ENCODE measurements at regions not wholly inside any gene's neighbourhood (a gene's known extent, or its start where the extent isn't known, plus 50 kb on each side); places are given as distances from the start of the nearest gene placed in this dataset.

- no peaks in the 10 kb centered on the region for H3K4me1 ChIP-seq (ENCODE audit: control insufficient read depth in 1 of 2, insufficient read depth in 2 of 2, low read length in 2 of 2)
- H3K27ac ChIP-seq (ENCODE audit: low read depth in 1 of 2, low read length in 2 of 2) = no peak overlapping the region
- H3K27me3 ChIP-seq (ENCODE audit: control insufficient read depth in 1 of 2, insufficient read depth in 2 of 2, low read length in 1 of 2) = no peaks in the 10 kb centered on the region
- ATAC-seq (ENCODE audit: low FRiP score) (no peak), DNase-seq (no peak)
- H3K4me3 ChIP-seq (ENCODE audit: low read length in 2 of 2) = no peak overlapping the region
- no peaks in the 10 kb centered on the region for H3K36me3 ChIP-seq (ENCODE audit: control insufficient read depth in 1 of 2, insufficient read depth in 2 of 2, low read length in 1 of 2)
- intact Hi-C loops (cut with DNase I) = no loop called here
- H3K9me3 ChIP-seq (ENCODE audit: control insufficient read depth, low read length) = no peaks in the 10 kb centered on the region
- 69 to 77% methylated on average over 5 of the region's 5 CpGs for WGBS, 2 donors
Measured at GRCh38 chr4:124044867-124045266, 648.3 kb downstream of the SPRY1 start.

GRCh38 chr4:124046190-124046589 is 649.6 kb downstream of the SPRY1 start:
- Histone ChIP-seq H3K36me3 (ENCODE audit: control insufficient read depth in 1 of 2, insufficient read depth in 2 of 2, low read length in 1 of 2) (no peaks in the 10 kb centered on the region), H3K27me3 (ENCODE audit: control insufficient read depth in 1 of 2, insufficient read depth in 2 of 2, low read length in 1 of 2) (no peaks in the 10 kb centered on the region), H3K4me3 (ENCODE audit: low read length in 2 of 2) (no peak overlapping the region), H3K9me3 (ENCODE audit: control insufficient read depth, low read length) (no peaks in the 10 kb centered on the region), H3K27ac (ENCODE audit: low read depth in 1 of 2, low read length in 2 of 2) (no peak overlapping the region), H3K4me1 (ENCODE audit: control insufficient read depth in 1 of 2, insufficient read depth in 2 of 2, low read length in 2 of 2) (no peaks in the 10 kb centered on the region)
- 95% methylated on average over 2 of the region's 2 CpGs for WGBS, 2 donors
- DNase-seq = no peak
- no peak for ATAC-seq (ENCODE audit: low FRiP score)
- intact Hi-C loops (cut with DNase I) = no loop called here

GRCh38 chr4:124053872-124054538 is 657.4 kb downstream of the SPRY1 start:
- no peak overlapping the region for H3K4me3 ChIP-seq (ENCODE audit: low read length in 2 of 2)
- DNase-seq (no peak), ATAC-seq (ENCODE audit: low FRiP score) (no peak)
- intact Hi-C loops (cut with DNase I) = no loop called here
- 70 to 78% methylated on average over 4 of the region's 4 CpGs for WGBS, 2 donors
- H3K27me3 ChIP-seq (ENCODE audit: control insufficient read depth in 1 of 2, insufficient read depth in 2 of 2, low read length in 1 of 2) = no peaks in the 10 kb centered on the region
- peaks cover 0 to 3% of the 10 kb centered on the region in 2 donors for H3K4me1 ChIP-seq (ENCODE audit: control insufficient read depth in 1 of 2, insufficient read depth in 2 of 2, low read length in 2 of 2)
- peak overlapping the region in 1 of 2 donors; percentile 28 for H3K27ac ChIP-seq (ENCODE audit: low read depth in 1 of 2, low read length in 2 of 2)
- H3K9me3 ChIP-seq (ENCODE audit: control insufficient read depth, low read length) = no peaks in the 10 kb centered on the region
- H3K36me3 ChIP-seq (ENCODE audit: control insufficient read depth in 1 of 2, insufficient read depth in 2 of 2, low read length in 1 of 2) = no peaks in the 10 kb centered on the region

GRCh38 chr4:124055336-124055735 is 657.2 kb downstream of the ANKRD50 start:
- DNase-seq = no peak

GRCh38 chr4:124055896-124056295 is 656.6 kb downstream of the ANKRD50 start:
- intact Hi-C loops (cut with DNase I) = no loop called here
- peak overlapping the region; percentile 6 to 63 for H3K27ac ChIP-seq (ENCODE audit: low read depth in 1 of 2, low read length in 2 of 2)
- no peaks in the 10 kb centered on the region for H3K27me3 ChIP-seq (ENCODE audit: control insufficient read depth in 1 of 2, insufficient read depth in 2 of 2, low read length in 1 of 2)
- ATAC-seq (ENCODE audit: low FRiP score) (no peak), DNase-seq (no peak)
- no peaks in the 10 kb centered on the region for H3K9me3 ChIP-seq (ENCODE audit: control insufficient read depth, low read length)
- no peaks in the 10 kb centered on the region for H3K36me3 ChIP-seq (ENCODE audit: control insufficient read depth in 1 of 2, insufficient read depth in 2 of 2, low read length in 1 of 2)
- H3K4me3 ChIP-seq (ENCODE audit: low read length in 2 of 2) = no peak overlapping the region
- peaks cover 2 to 6% of the 10 kb centered on the region in 2 donors for H3K4me1 ChIP-seq (ENCODE audit: control insufficient read depth in 1 of 2, insufficient read depth in 2 of 2, low read length in 2 of 2)

More at GRCh38 chr4:124055336-124055735, 657.2 kb downstream of the ANKRD50 start:
- Histone ChIP-seq H3K36me3 (ENCODE audit: control insufficient read depth in 1 of 2, insufficient read depth in 2 of 2, low read length in 1 of 2) (no peaks in the 10 kb centered on the region), H3K9me3 (ENCODE audit: control insufficient read depth, low read length) (no peaks in the 10 kb centered on the region), H3K4me3 (ENCODE audit: low read length in 2 of 2) (no peak overlapping the region), H3K27me3 (ENCODE audit: control insufficient read depth in 1 of 2, insufficient read depth in 2 of 2, low read length in 1 of 2) (no peaks in the 10 kb centered on the region), H3K27ac (ENCODE audit: low read depth in 1 of 2, low read length in 2 of 2) (peak overlapping the region; percentile 39 to 78), H3K4me1 (ENCODE audit: control insufficient read depth in 1 of 2, insufficient read depth in 2 of 2, low read length in 2 of 2) (peaks cover under 1 to 3% of the 10 kb centered on the region in 2 donors)
- WGBS, 2 donors = 94 to 96% methylated on average over 1 of the region's 1 CpG
- ATAC-seq (ENCODE audit: low FRiP score) = no peak
- intact Hi-C loops (cut with DNase I) = no loop called here

- Histone ChIP-seq H3K4me3 (ENCODE audit: low read length in 2 of 2) (no peak overlapping the region), H3K36me3 (ENCODE audit: control insufficient read depth in 1 of 2, insufficient read depth in 2 of 2, low read length in 1 of 2) (no peaks in the 10 kb centered on the region), H3K4me1 (ENCODE audit: control insufficient read depth in 1 of 2, insufficient read depth in 2 of 2, low read length in 2 of 2) (peaks cover 2 to 3% of the 10 kb centered on the region in 2 donors), H3K27me3 (ENCODE audit: control insufficient read depth in 1 of 2, insufficient read depth in 2 of 2, low read length in 1 of 2) (no peaks in the 10 kb centered on the region), H3K27ac (ENCODE audit: low read depth in 1 of 2, low read length in 2 of 2) (peak overlapping the region in 1 of 2 donors; percentile 58), H3K9me3 (ENCODE audit: control insufficient read depth, low read length) (no peaks in the 10 kb centered on the region)
- DNase-seq (peak in 1 of 2 donors; percentile 58), ATAC-seq (ENCODE audit: low FRiP score) (peak; percentile 82)
- WGBS, 2 donors = 7 to 22% methylated on average over 2 of the region's 2 CpGs
- intact Hi-C loops (cut with DNase I) = no loop called here
Measured at GRCh38 chr4:124060261-124060918, 652.1 kb downstream of the ANKRD50 start.

- Histone ChIP-seq H3K4me3 (ENCODE audit: low read length in 2 of 2) (no peak overlapping the region), H3K9me3 (ENCODE audit: control insufficient read depth, low read length) (no peaks in the 10 kb centered on the region), H3K36me3 (ENCODE audit: control insufficient read depth in 1 of 2, insufficient read depth in 2 of 2, low read length in 1 of 2) (no peaks in the 10 kb centered on the region), H3K4me1 (ENCODE audit: control insufficient read depth in 1 of 2, insufficient read depth in 2 of 2, low read length in 2 of 2) (peaks cover 2 to 3% of the 10 kb centered on the region in 2 donors), H3K27ac (ENCODE audit: low read depth in 1 of 2, low read length in 2 of 2) (no peak overlapping the region), H3K27me3 (ENCODE audit: control insufficient read depth in 1 of 2, insufficient read depth in 2 of 2, low read length in 1 of 2) (no peaks in the 10 kb centered on the region)
- DNase-seq (no peak), ATAC-seq (ENCODE audit: low FRiP score) (peak; percentile 53)
- intact Hi-C loops (cut with DNase I) = no loop called here
Measured at GRCh38 chr4:124061413-124061812, 651.1 kb downstream of the ANKRD50 start.

- H3K9me3 ChIP-seq (ENCODE audit: control insufficient read depth, low read length) = peaks cover 2% of the 10 kb centered on the region
- intact Hi-C loops (cut with DNase I) = no loop called here
- H3K27ac ChIP-seq (ENCODE audit: low read depth in 1 of 2, low read length in 2 of 2) = no peak overlapping the region
- H3K27me3 ChIP-seq (ENCODE audit: control insufficient read depth in 1 of 2, insufficient read depth in 2 of 2, low read length in 1 of 2) = no peaks in the 10 kb centered on the region
- ATAC-seq (ENCODE audit: low FRiP score) = no peak
- no peak for DNase-seq
- H3K4me1 ChIP-seq (ENCODE audit: control insufficient read depth in 1 of 2, insufficient read depth in 2 of 2, low read length in 2 of 2) = peaks cover under 1 to 3% of the 10 kb centered on the region in 2 donors
- no peaks in the 10 kb centered on the region for H3K36me3 ChIP-seq (ENCODE audit: control insufficient read depth in 1 of 2, insufficient read depth in 2 of 2, low read length in 1 of 2)
- H3K4me3 ChIP-seq (ENCODE audit: low read length in 2 of 2) = no peak overlapping the region
Measured at GRCh38 chr4:124065422-124065821, 647.1 kb downstream of the ANKRD50 start.

GRCh38 chr4:124065936-124066335 is 646.6 kb downstream of the ANKRD50 start:
- no peak overlapping the region for H3K27ac ChIP-seq (ENCODE audit: low read depth in 1 of 2, low read length in 2 of 2)
- WGBS, 2 donors = 94% methylated on average over 4 of the region's 4 CpGs
- H3K36me3 ChIP-seq (ENCODE audit: control insufficient read depth in 1 of 2, insufficient read depth in 2 of 2, low read length in 1 of 2) = no peaks in the 10 kb centered on the region
- intact Hi-C loops (cut with DNase I) = no loop called here
- DNase-seq (no peak), ATAC-seq (ENCODE audit: low FRiP score) (no peak)
- H3K9me3 ChIP-seq (ENCODE audit: control insufficient read depth, low read length) = peaks cover 2% of the 10 kb centered on the region
- H3K4me1 ChIP-seq (ENCODE audit: control insufficient read depth in 1 of 2, insufficient read depth in 2 of 2, low read length in 2 of 2) = no peaks in the 10 kb centered on the region
- no peak overlapping the region for H3K4me3 ChIP-seq (ENCODE audit: low read length in 2 of 2)
- no peaks in the 10 kb centered on the region for H3K27me3 ChIP-seq (ENCODE audit: control insufficient read depth in 1 of 2, insufficient read depth in 2 of 2, low read length in 1 of 2)

Measured in aorta (tissue), 5 donors.